GM12878 (cell line): ENCODE measurements at regions not wholly inside any gene's neighbourhood (a gene's known extent, or its start where the extent isn't known, plus 50 kb on each side); places are given as distances from the start of the nearest gene placed in this dataset.

Experiments used
- BACH1 ChIP-seq: fragments of 450-650 bp; IDR thresholded peaks from 2 replicates; pipeline ENCODE4 v1.6.1; 2017; ENCODE audit warnings: mild to moderate bottlenecking, borderline replicate concordance
- CUX1 ChIP-seq: IDR thresholded peaks from 2 replicates; pipeline ENCODE4 v1.6.1; 2012; ENCODE audit warnings: improper control_type of control experiment, low read depth, low read length; ENCODE audit not compliant: insufficient replicate concordance
- E2F8 ChIP-seq: fragments of 450-650 bp; IDR thresholded peaks from 2 replicates; pipeline ENCODE4 v1.6.1; 2018; ENCODE audit warnings: mild to moderate bottlenecking, low read depth, moderate library complexity; ENCODE audit not compliant: partially characterized antibody
- FOS ChIP-seq: IDR thresholded peaks from 3 replicates; pipeline ENCODE4 v1.6.1; 2011; ENCODE audit warnings: borderline replicate concordance; ENCODE audit not compliant: insufficient read length; ENCODE audit errors: extremely low read depth
- HCFC1 ChIP-seq: fragments of 150-350 bp; IDR thresholded peaks from 2 replicates; pipeline ENCODE4 v1.6.1; 2014; ENCODE audit warnings: low read length
- MXI1 ChIP-seq: fragments of 150-350 bp; IDR thresholded peaks from 2 replicates; pipeline ENCODE4 v1.6.1; 2011; ENCODE audit warnings: low read depth, mild to moderate bottlenecking, inconsistent platforms, low read length, improper control_type of control experiment
- NBN ChIP-seq: fragments of 450-650 bp; IDR thresholded peaks from 2 replicates; pipeline ENCODE4 v1.6.1; 2016
- POLR2A ChIP-seq: IDR thresholded peaks from 2 replicates; pipeline ENCODE4 v1.6.1; 2011; ENCODE audit warnings: low read depth, mild to moderate bottlenecking, low read length
- RBBP5 ChIP-seq: fragments of 200-600 bp; sonication (generic); conservative IDR thresholded peaks from 2 replicates; pipeline ENCODE4 v1.6.1; 2016
- RELB ChIP-seq: fragments of 450-650 bp; IDR thresholded peaks from 2 replicates; pipeline ENCODE4 v1.6.1; 2017; ENCODE audit warnings: low read depth, mild to moderate bottlenecking, moderate library complexity
- SMC3 ChIP-seq: IDR thresholded peaks from 2 replicates; pipeline ENCODE4 v1.6.1; 2011; ENCODE audit warnings: low read length, improper control_type of control experiment, borderline replicate concordance
- ZZZ3 ChIP-seq: IDR thresholded peaks from 2 replicates; pipeline ENCODE4 v1.6.1; 2011; ENCODE audit warnings: low read depth; ENCODE audit not compliant: control insufficient read depth, insufficient read length

- TF ChIP-seq RELB, result no peak
- no peak for TF ChIP-seq MXI1
- no peak for TF ChIP-seq NBN
- TF ChIP-seq CUX1, result no peak
- no peak for TF ChIP-seq FOS
- TF ChIP-seq HCFC1, result no peak
- no peak for TF ChIP-seq POLR2A
- no peak for TF ChIP-seq E2F8
- TF ChIP-seq SMC3, result no peak
- TF ChIP-seq RBBP5, result no peak
- TF ChIP-seq ZZZ3, result no peak
- TF ChIP-seq BACH1, result no peak
Observed at GRCh38 chr4:123749383-123749782, 352.8 kb downstream of the SPRY1 start (continued).
